H1 (cell line): ENCODE measurements at regions not wholly inside any gene's neighbourhood (a gene's known extent, or its start where the extent isn't known, plus 50 kb on each side); places are given as distances from the start of the nearest gene placed in this dataset.

Experiments
- CTCF ChIA-PET: fragments of 300-600 bp; sonication (Branson Sonifier 250); formaldehyde crosslinking; loops from one replicate; lab custom pipeline; 2021; ENCODE audit not compliant: partially characterized antibody; lab: Charles Lee
- POLR2A ChIA-PET: fragments of 300-600 bp; sonication (Branson Sonifier 250); formaldehyde crosslinking; loops from one replicate; lab custom pipeline; 2021; ENCODE audit warnings: inconsistent platforms; ENCODE audit not compliant: partially characterized antibody; lab: Charles Lee
- DNase-seq, 2 experiments: peaks; one replicate each; pipeline versions ENCODE4 v3.0.0 to v3.0.0-alpha.2; 2010 to 2022; ENCODE audit warnings: low spot score in 2 of 2, low read depth in 1 of 2, mixed read lengths in 1 of 2
- FAIRE-seq: peaks from 2 replicates; lab custom pipeline; 2011; peaks lifted over from hg19 to GRCh38; lab: Jason Lieb, UNC
- H2AFZ ChIP-seq: 2 replicates; pipeline ENCODE4 v1.8.1; 2012; ENCODE audit warnings: low read length, inconsistent platforms
- H2AK5ac ChIP-seq: 2 replicates; pipeline ENCODE4 v1.6.1; 2013; ENCODE audit warnings: low read depth, low read length
- H2BK120ac ChIP-seq: replicated peaks from 2 replicates; pipeline ENCODE3; 2013; ENCODE audit warnings: low read depth, low read length, inconsistent platforms
- H2BK12ac ChIP-seq: 2 replicates; pipeline ENCODE4 v1.6.1; 2013; ENCODE audit warnings: low read depth, low read length
- H2BK15ac ChIP-seq: 2 replicates; pipeline ENCODE4 v1.6.1; 2013; ENCODE audit warnings: low read length
- H2BK20ac ChIP-seq: 2 replicates; pipeline ENCODE4 v1.6.1; 2013; ENCODE audit warnings: low read length
- H2BK5ac ChIP-seq: 2 replicates; pipeline ENCODE4 v1.6.1; 2013; ENCODE audit warnings: low read depth, low read length
- H3K14ac ChIP-seq: 2 replicates; pipeline ENCODE4 v1.6.1; 2013; ENCODE audit warnings: inconsistent platforms; ENCODE audit not compliant: insufficient read length
- H3K18ac ChIP-seq: 2 replicates; pipeline ENCODE4 v1.6.1; 2013; ENCODE audit warnings: low read length; ENCODE audit errors: extremely low read depth
- H3K23ac ChIP-seq: 2 replicates; pipeline ENCODE4 v1.6.1; 2013; ENCODE audit warnings: inconsistent platforms; ENCODE audit not compliant: insufficient read length
- H3K23me2 ChIP-seq: 2 replicates; pipeline ENCODE4 v1.6.1; 2013; ENCODE audit warnings: low read depth, low read length
- H3K27ac ChIP-seq: 2 replicates; pipeline ENCODE4 v1.6.1; 2011; ENCODE audit warnings: low read depth, low read length, inconsistent platforms
- H3K27me3 ChIP-seq, 4 experiments: replicated peaks in 1 of 4; 1 replicate in 1 of 4; 2 replicates in 3 of 4; pipeline versions ENCODE4 v1.6.1 to v1.8.1; 2011 to 2013; ENCODE audit warnings: low read length in 3 of 4, mild to moderate bottlenecking in 3 of 4, inconsistent platforms in 2 of 4, mixed read lengths in 2 of 4, moderate library complexity in 1 of 4; ENCODE audit not compliant: control insufficient read depth in 3 of 4, insufficient read depth in 3 of 4; ENCODE audit errors: extremely low read depth in 1 of 4
- H3K36me3 ChIP-seq, 4 experiments: 2 replicates each; pipeline versions ENCODE4 v1.6.1 to v1.8.1; 2011 to 2013; ENCODE audit warnings: mild to moderate bottlenecking in 4 of 4, low read length in 3 of 4, moderate library complexity in 2 of 4, control low read depth in 1 of 4, inconsistent platforms in 1 of 4; ENCODE audit not compliant: insufficient read depth in 4 of 4, control insufficient read depth in 2 of 4
- H3K4ac ChIP-seq: replicated peaks from 2 replicates; pipeline ENCODE3; 2013; ENCODE audit warnings: low read length, low read depth, mixed read lengths, inconsistent platforms; ENCODE audit not compliant: insufficient read length
- H3K4me1 ChIP-seq, 4 experiments: replicated peaks in 1 of 4; 1 replicate in 1 of 4; 2 replicates in 3 of 4; pipeline versions ENCODE4 v1.6.1 to v1.8.1; 2011 to 2013; ENCODE audit warnings: low read length in 3 of 4, inconsistent platforms in 2 of 4, mixed read lengths in 1 of 4; ENCODE audit not compliant: insufficient read depth in 4 of 4, control insufficient read depth in 3 of 4
- H3K4me2 ChIP-seq, 2 experiments: 2 replicates each; pipeline versions ENCODE4 v1.6.1 to v1.8.1; 2011 to 2013; ENCODE audit warnings: low read depth in 2 of 2, low read length in 2 of 2, control low read depth in 1 of 2, inconsistent platforms in 1 of 2, mild to moderate bottlenecking in 1 of 2; ENCODE audit not compliant: insufficient read depth in 1 of 2
- H3K4me3 ChIP-seq, 4 experiments: fragments of 200-600, 300-600 bp in 1 of 4; sonication (generic), shearing (Covaris generic), sonication (Bioruptor Twin) in 1 of 4; 2 replicates each; pipeline versions ENCODE4 v1.5.1 to v1.8.1; 2011 to 2016; ENCODE audit warnings: low read length in 4 of 4, low read depth in 3 of 4, control low read depth in 2 of 4, inconsistent platforms in 2 of 4, mild to moderate bottlenecking in 2 of 4, mixed read lengths in 1 of 4, moderate library complexity in 1 of 4; ENCODE audit not compliant: insufficient read depth in 2 of 4; ENCODE audit errors: extremely low read depth in 1 of 4
- H3K56ac ChIP-seq: replicated peaks from 2 replicates; pipeline ENCODE3; 2013; ENCODE audit warnings: low read depth, mild to moderate bottlenecking, mixed read lengths, low read length, inconsistent platforms; ENCODE audit not compliant: insufficient read length
- H3K79me1 ChIP-seq: 2 replicates; pipeline ENCODE4 v1.6.1; 2013; ENCODE audit warnings: low read depth, low read length, control low read depth
- H3K79me2 ChIP-seq, 2 experiments: 2 replicates each; pipeline versions ENCODE4 v1.6.1 to v1.8.1; 2012 to 2013; ENCODE audit warnings: low read length in 2 of 2, mild to moderate bottlenecking in 2 of 2, inconsistent platforms in 1 of 2; ENCODE audit not compliant: insufficient read depth in 2 of 2, control insufficient read depth in 1 of 2
- H3K9ac ChIP-seq, 4 experiments: replicated peaks in 1 of 4; 1 replicate in 1 of 4; 2 replicates in 3 of 4; pipeline versions ENCODE4 v1.6.1 to v1.8.1; 2011 to 2013; ENCODE audit warnings: low read depth in 3 of 4, low read length in 3 of 4, control low read depth in 2 of 4, mild to moderate bottlenecking in 2 of 4, moderate library complexity in 2 of 4, inconsistent platforms in 1 of 4; ENCODE audit errors: extremely low read depth in 1 of 4
- H3K9me3 ChIP-seq, 2 experiments: 2 replicates each; pipeline versions ENCODE4 v1.6.1 to v1.8.1; 2012 to 2013; ENCODE audit warnings: mild to moderate bottlenecking in 2 of 2, moderate library complexity in 2 of 2, control low read depth in 1 of 2, inconsistent platforms in 1 of 2, low read depth in 1 of 2, low read length in 1 of 2, mixed read lengths in 1 of 2; ENCODE audit not compliant: insufficient read depth in 2 of 2
- H4K20me1 ChIP-seq, 2 experiments: replicated peaks in 1 of 2; 2 replicates each; pipeline versions ENCODE3 to v1.8.1; 2011 to 2013; ENCODE audit warnings: inconsistent platforms in 2 of 2, low read length in 2 of 2, mild to moderate bottlenecking in 1 of 2; ENCODE audit not compliant: insufficient read depth in 2 of 2, control insufficient read depth in 1 of 2
- H4K5ac ChIP-seq: 2 replicates; pipeline ENCODE4 v1.6.1; 2013; ENCODE audit warnings: low read length, low read depth, mixed read lengths, inconsistent platforms; ENCODE audit not compliant: insufficient read length
- H4K8ac ChIP-seq: 2 replicates; pipeline ENCODE4 v1.8.0; 2013; ENCODE audit warnings: mild to moderate bottlenecking, moderate library complexity, low read length, inconsistent platforms; ENCODE audit not compliant: insufficient read depth; ENCODE audit errors: extremely low read depth
- H4K91ac ChIP-seq: replicated peaks from 2 replicates; pipeline ENCODE3; 2013; ENCODE audit warnings: low read length, mixed read lengths, inconsistent platforms; ENCODE audit not compliant: insufficient read length
- EZH2 ChIP-seq: fragments of 200-600 bp; sonication (generic); IDR thresholded peaks from 2 replicates; pipeline ENCODE4 v1.7.1; 2012; ENCODE audit warnings: low read depth, mild to moderate bottlenecking, moderate library complexity, low read length, inconsistent platforms; ENCODE audit not compliant: severe bottlenecking
- GTF2F1 ChIP-seq: IDR thresholded peaks from 2 replicates; pipeline ENCODE4 v1.6.1; 2012; ENCODE audit warnings: low read depth, low read length, improper control_type of control experiment, borderline replicate concordance
- JUN ChIP-seq: IDR thresholded peaks from 2 replicates; pipeline ENCODE4 v1.6.1; 2011; ENCODE audit warnings: low read depth, mild to moderate bottlenecking, improper control_type of control experiment, low read length
- PHF8 ChIP-seq: fragments of 200-600 bp; sonication (generic); conservative IDR thresholded peaks from 2 replicates; pipeline ENCODE4 v1.7.1; 2012; ENCODE audit warnings: low read depth, mild to moderate bottlenecking, inconsistent platforms, low read length, moderate library complexity
- SIX5 ChIP-seq: IDR thresholded peaks from 2 replicates; pipeline ENCODE4 v1.6.1; 2011; ENCODE audit warnings: mild to moderate bottlenecking, low read depth, low read length
- YY1 ChIP-seq: IDR thresholded peaks from 2 replicates; pipeline ENCODE4 v1.6.1; 2011; ENCODE audit warnings: low read depth, mild to moderate bottlenecking, low read length
- WGBS, 2 experiments: shearing (Covaris generic) in 1 of 2; methylation state at CpG; one replicate each; pipeline versions ENCODE4 v1.1.6 to v1.1.7; 2013 to 2015; ENCODE audit warnings: low lambda C conversion rate in 2 of 2, mixed read lengths in 2 of 2, inconsistent platforms in 1 of 2, low coverage in 1 of 2, missing lambda C conversion rate in 1 of 2; ENCODE audit not compliant: insufficient replicate concordance in 2 of 2, insufficient coverage in 1 of 2, insufficient read length in 1 of 2; ENCODE audit errors: extremely low coverage in 1 of 2, missing lambda C conversion rate in 1 of 2; 5-methylcytosine and 5-hydroxymethylcytosine counted together

- Histone ChIP-seq H4K91ac (no peak overlapping the region), H2BK12ac (no peak overlapping the region), H2BK120ac (no peak overlapping the region), H4K5ac (no peak overlapping the region), H2BK5ac (no peak overlapping the region), H3K4me3 (no peak overlapping the region), H3K79me2 (no peaks in the 10 kb centered on the region), H2AK5ac (no peak overlapping the region), H3K4me2 (no peak overlapping the region), H2AFZ (no peak overlapping the region), H3K79me1 (no peaks in the 10 kb centered on the region), H3K9me3 (peaks cover 53 to 86% of the 10 kb centered on the region in 2 experiments), H3K4ac (no peak overlapping the region), H3K9ac (no peak overlapping the region), H3K27me3 (no peaks in the 10 kb centered on the region), H3K23ac (no peak overlapping the region), H3K27ac (no peak overlapping the region), H3K23me2 (no peaks in the 10 kb centered on the region), H3K4me1 (no peaks in the 10 kb centered on the region), H3K18ac (no peak overlapping the region), H3K36me3 (no peaks in the 10 kb centered on the region), H2BK20ac (no peak overlapping the region), H4K8ac (no peak overlapping the region), H3K14ac (no peak overlapping the region), H3K56ac (no peak overlapping the region), H2BK15ac (no peak overlapping the region), H4K20me1 (no peaks in the 10 kb centered on the region)
- WGBS, 2 experiments = 77% methylated on average over 1 of the region's 1 CpG; no CpG with 5 or more reads in 1 of the 2 experiments
- no peak for DNase-seq
- CTCF ChIA-PET = interaction anchor here (1.5 kb wide), 1 partner anchor 14 kb away, joined by 3 read pairs; no protein-coding TSS in a partner anchor
- no peak for FAIRE-seq
- TF ChIP-seq PHF8 (no peak), SIX5 (no peak), YY1 (no peak), GTF2F1 (no peak), EZH2 (no peak), JUN (no peak)
- POLR2A ChIA-PET = no interaction called here
Observed at GRCh38 chr12:34244608-34245007, 222.3 kb downstream of the ALG10 start.
